ENCODE measurements at regions not wholly inside any gene's neighbourhood (a gene's known extent, or its start where the extent isn't known, plus 50 kb on each side); places are given as distances from the start of the nearest gene placed in this dataset.
A peak's percentile ranks its signal among the peaks of the same experiment; 100 is the strongest.

- no peak overlapping the region for H3K4me3 Mint-ChIP-seq
- peak overlapping the region; percentile 40 for H2AFZ ChIP-seq (replicated peaks)
These were observed 617.3 kb downstream of the MATN1 start for GRCh38 chr1:30106125-30106524.

GRCh38 chr1:30104551-30104950, 618.8 kb downstream of the MATN1 start:
- Mint-ChIP-seq H3K9me3 (no peaks in the 10 kb centered on the region), H3K4me1 (peaks cover 2% of the 10 kb centered on the region), H3K4me3 (no peak overlapping the region)

More at GRCh38 chr1:30106125-30106524, 617.3 kb downstream of the MATN1 start:
- Histone ChIP-seq H3K4me3 (no peak overlapping the region), H3K27ac (no peak overlapping the region), H4K20me1 (ENCODE audit: low read depth) (no peaks in the 10 kb centered on the region), H3K9ac (no peak overlapping the region), H3K79me2 (ENCODE audit: low read depth) (no peaks in the 10 kb centered on the region), H3K36me3 (no peaks in the 10 kb centered on the region), H3K9me3 (ENCODE audit: low read depth) (no peaks in the 10 kb centered on the region), H3K4me1 (peaks cover 7% of the 10 kb centered on the region), H3K27me3 (peaks cover 8% of the 10 kb centered on the region), H3F3A (ENCODE audit: low read depth) (no peaks in the 10 kb centered on the region), H3K4me2 (no peak overlapping the region)
- Mint-ChIP-seq H3K4me1 (peaks cover 5% of the 10 kb centered on the region), H3K27me3 (ENCODE audit: insufficient read depth, low read depth) (peaks cover 13% of the 10 kb centered on the region), H3K27ac (no peak overlapping the region), H3K36me3 (no peaks in the 10 kb centered on the region), H3K9me3 (no peaks in the 10 kb centered on the region)
- DNase-seq (ENCODE audit: low spot score), result peak; percentile 82
- TF ChIP-seq EZH2phosphoT487 (IDR thresholded peaks at IDR 0.05) (no peak), CTCF (IDR thresholded peaks at IDR 0.05) (peak; percentile 70)

GRCh38 chr1:30103708-30104411, 619.5 kb downstream of the MATN1 start:
- Histone ChIP-seq H3K27me3 (no peaks in the 10 kb centered on the region), H3K4me3 (no peak overlapping the region), H3K36me3 (no peaks in the 10 kb centered on the region), H4K20me1 (ENCODE audit: low read depth) (no peaks in the 10 kb centered on the region), H3F3A (ENCODE audit: low read depth) (no peaks in the 10 kb centered on the region), H3K27ac (no peak overlapping the region), H3K4me2 (no peak overlapping the region), H2AFZ (replicated peaks) (peak overlapping the region; percentile 34), H3K4me1 (no peaks in the 10 kb centered on the region), H3K79me2 (ENCODE audit: low read depth) (no peaks in the 10 kb centered on the region), H3K9ac (no peak overlapping the region), H3K9me3 (ENCODE audit: low read depth) (no peaks in the 10 kb centered on the region)
- DNase-seq (ENCODE audit: low spot score), result peak; percentile 20
- no peaks in the 10 kb centered on the region for H3K36me3 Mint-ChIP-seq
- no peak overlapping the region for H3K4me3 Mint-ChIP-seq
- H3K27me3 Mint-ChIP-seq (ENCODE audit: insufficient read depth, low read depth), result peaks cover 18% of the 10 kb centered on the region
- peaks cover 2% of the 10 kb centered on the region for H3K4me1 Mint-ChIP-seq
- TF ChIP-seq EZH2 (IDR thresholded peaks at IDR 0.05) (no peak), CTCF (IDR thresholded peaks at IDR 0.05) (peak; percentile 15)
- H3K27ac Mint-ChIP-seq, result no peak overlapping the region
- H3K9me3 Mint-ChIP-seq, result no peaks in the 10 kb centered on the region

More at GRCh38 chr1:30104551-30104950, 618.8 kb downstream of the MATN1 start:
- TF ChIP-seq CTCF (IDR thresholded peaks at IDR 0.05), result no peak
- Histone ChIP-seq H4K20me1 (ENCODE audit: low read depth) (no peaks in the 10 kb centered on the region), H3K4me1 (no peaks in the 10 kb centered on the region), H2AFZ (replicated peaks) (no peak overlapping the region), H3K4me2 (no peak overlapping the region), H3K27ac (no peak overlapping the region), H3K9ac (no peak overlapping the region), H3F3A (ENCODE audit: low read depth) (no peaks in the 10 kb centered on the region), H3K27me3 (no peaks in the 10 kb centered on the region), H3K36me3 (no peaks in the 10 kb centered on the region), H3K79me2 (ENCODE audit: low read depth) (no peaks in the 10 kb centered on the region), H3K4me3 (no peak overlapping the region), H3K9me3 (ENCODE audit: low read depth) (no peaks in the 10 kb centered on the region)
- peaks cover 18% of the 10 kb centered on the region for H3K27me3 Mint-ChIP-seq (ENCODE audit: insufficient read depth, low read depth)
- H3K27ac Mint-ChIP-seq, result no peak overlapping the region
- DNase-seq (ENCODE audit: low spot score), result no peak
- H3K36me3 Mint-ChIP-seq, result no peaks in the 10 kb centered on the region

Data from neural progenitor cell (in vitro differentiated cells).